ENCODE measurements at regions not wholly inside any gene's neighbourhood (a gene's known extent, or its start where the extent isn't known, plus 50 kb on each side); places are given as distances from the start of the nearest gene placed in this dataset.

DNA sequence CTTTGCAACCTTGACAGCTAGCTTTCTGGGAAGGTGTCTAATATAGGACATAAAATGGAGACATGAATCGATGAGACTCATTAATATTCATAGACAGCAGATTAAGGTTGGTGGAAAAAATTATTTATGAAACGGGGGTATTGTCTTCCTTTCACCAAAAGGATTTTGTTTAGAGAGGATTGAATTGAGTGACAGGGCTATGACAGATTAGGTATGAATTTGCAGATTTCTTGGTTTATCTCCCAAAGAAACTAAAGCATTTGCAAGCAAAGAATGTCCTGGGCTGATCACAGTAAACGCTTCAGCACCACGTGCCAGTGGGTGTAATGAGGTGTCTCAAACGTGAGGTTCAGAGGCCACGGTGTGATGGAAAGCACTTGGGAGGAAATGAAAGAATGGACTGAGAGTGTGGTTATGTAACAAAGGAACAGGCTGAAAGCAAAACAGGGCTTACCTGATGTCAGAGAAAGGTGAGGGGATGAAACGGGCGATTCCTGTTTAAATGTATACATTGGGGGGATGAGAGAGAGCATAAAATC, 329.2 kb upstream of the NPVF start:
- DNase-seq (ENCODE audit: low spot score): no peak

DNA sequence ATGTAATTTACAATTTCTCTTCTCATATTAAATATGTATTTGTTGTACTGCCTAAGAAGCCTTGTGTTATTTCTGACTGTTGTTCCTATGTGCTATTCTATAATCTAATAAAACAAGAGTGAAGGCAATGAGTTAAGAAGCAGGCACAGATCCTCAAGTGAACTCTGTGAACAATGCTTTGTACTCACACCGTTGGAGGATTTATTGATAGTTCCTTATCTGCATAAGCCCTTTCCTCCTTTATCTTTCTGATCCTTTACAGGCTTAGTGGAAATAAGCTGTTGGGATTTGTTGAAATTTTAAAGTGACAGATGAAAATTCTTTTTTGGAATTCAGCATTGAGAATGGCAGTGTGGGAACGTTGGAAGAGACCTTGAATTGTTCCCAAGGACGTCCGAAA, 329.6 kb upstream of the NPVF start:
- no peak for DNase-seq (ENCODE audit: low spot score)

DNA sequence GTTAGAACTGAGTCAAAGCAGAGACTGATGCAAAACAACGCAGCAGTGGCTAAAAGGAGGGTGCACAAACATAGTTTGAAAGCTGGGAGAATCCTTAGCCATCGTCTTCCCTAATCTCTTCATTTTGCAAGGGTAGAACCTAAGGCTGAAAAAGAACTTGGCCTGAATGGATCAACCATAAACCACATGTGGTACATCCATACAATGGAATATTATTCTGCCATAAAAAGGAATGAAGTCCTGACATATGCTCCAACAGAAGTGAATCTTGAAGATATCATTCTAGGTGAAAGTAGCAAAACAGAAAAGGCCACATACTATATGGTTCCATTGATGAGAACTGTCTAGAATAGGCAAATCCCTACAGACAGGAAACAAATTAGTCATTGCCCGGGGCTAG, 330.3 kb upstream of the NPVF start:
- DNase-seq (ENCODE audit: low spot score): no peak

DNA sequence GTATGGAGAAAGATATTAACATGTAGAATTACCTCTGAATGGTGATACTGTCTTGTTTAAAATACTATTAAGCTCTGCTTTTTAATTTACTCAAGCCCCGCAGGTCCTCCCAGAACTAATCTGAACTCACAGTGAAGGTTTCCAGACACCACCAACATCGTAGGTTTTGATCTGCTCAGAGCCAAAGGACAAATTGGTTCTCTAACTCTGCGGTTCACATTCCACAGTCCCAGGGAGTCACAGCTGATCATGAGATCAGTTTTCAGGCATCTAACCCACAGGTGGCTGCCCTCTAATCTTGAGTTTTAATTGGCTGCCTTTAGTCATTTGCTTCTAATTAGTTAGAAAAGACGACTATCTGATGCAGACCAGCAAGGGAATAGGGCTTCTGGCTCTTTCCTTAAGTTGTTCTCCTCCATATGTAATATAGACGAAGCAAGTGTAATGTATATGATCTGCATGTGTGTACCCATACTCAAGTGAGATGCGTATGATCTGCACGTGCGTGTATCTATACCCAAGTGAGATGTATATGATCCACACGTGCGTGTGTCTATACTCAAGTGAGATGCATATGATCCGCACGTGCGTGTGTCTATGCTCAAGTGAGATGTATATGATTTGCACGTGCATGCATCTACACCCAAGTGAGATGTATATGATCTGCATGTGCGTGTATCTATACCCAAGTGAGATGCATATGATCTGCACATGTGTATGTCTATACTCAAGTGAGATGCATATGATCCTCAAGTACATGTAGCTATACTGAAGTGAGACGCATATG, 331.5 kb upstream of the NPVF start:
- no peak for DNase-seq (ENCODE audit: low spot score)

DNA sequence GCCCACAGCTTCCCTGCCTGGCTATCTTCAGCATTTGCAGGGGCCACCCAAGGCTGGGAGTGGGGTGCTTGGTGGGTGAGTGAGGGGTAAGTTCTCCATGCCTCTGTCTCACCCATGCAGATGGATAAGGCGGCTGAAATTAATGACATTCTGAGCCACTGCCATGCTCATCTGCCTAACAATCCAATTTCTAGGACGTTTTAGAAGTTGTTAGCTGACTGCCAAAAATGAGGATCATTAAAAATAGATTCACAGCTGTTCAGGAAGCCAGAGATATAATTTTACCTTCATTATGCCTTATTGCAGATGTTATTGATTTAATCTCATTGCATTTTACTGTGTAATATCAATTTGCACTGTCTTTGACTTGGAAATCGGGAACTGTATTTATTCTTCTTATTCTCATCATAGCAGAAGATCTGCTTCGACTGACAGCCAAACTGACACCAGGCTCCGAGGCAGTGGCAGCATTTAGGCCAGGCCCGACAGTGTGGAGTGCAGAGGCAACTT, 334.4 kb upstream of the NPVF start:
- DNase-seq (ENCODE audit: low spot score): no peak

DNA sequence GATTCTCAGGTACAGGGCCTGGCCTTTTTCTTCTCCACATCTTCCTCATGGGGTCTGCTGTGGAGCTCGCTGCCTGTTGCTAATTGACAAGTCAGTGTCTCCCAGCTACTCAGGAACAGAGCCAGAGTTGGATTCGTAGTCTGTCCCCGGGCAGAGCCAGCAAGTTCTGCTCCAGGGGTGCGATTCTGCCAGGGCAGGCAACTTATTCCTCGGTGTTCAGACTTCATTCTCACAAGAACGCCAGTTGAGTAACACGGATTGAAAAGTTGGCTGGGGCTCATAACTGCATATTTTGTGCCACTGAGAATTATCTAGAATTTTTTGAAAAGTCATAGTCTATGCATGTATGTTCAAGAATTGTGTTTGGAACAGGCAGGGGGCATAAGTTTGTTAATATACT, 336.7 kb upstream of the NPVF start:
- no peak for DNase-seq (ENCODE audit: low spot score)

DNA sequence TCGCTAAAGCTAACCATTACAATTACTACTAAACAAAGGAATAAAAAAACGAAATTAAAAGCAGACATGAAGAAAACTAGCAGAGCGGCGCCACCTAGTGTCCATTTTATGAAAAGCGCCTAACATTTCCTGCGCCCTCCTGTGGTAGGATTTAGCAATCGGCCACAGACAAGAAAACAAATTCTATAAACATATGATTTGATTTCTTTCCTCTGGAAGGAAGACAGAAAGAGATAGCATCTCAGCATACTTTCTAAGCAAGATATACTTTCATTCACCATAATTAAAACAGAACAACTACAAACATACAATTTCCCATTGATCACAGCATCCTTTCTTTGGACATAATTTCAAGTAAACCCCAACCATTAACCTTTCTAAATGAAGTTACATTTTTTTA, 337.7 kb upstream of the NPVF start:
- DNase-seq (ENCODE audit: low spot score): peak; percentile 47

DNA sequence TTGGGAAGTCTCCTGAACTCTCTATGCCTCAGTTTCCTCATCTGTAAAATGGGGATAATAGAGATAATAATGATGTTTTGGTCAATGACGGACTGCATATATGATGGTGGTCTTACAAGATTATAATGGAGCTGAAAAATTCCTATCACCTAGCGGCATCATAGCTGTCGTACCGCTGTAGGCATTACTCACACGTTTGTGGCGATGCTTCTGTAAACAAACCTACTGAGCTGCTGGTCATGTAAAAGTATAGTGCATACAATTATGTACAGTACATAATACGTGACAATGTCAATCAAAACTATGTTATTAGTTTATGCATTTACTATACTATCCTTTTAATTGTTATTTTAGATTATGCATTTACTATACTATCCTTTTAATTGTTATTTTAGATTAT, 339.1 kb upstream of the NPVF start:
- no peak for DNase-seq (ENCODE audit: low spot score)

DNA sequence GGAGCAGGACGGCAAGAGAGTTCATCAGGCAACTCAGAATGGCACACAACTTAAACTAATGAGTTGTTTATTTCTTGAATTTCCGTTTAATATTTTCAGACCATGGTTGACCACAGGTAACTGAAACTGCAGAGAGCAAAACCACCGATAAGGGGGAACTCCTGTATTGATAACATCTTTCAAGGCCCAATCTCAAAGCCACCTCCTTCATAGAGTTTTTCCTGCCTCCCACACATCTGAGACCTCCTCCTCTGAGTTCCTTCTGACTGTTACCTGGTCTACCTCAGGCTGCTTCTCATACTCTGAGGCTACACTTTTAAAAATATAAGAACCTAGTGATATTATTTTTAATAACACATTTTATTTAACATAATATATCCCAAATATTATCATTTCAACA, 341.5 kb upstream of the NPVF start:
- no peak for DNase-seq (ENCODE audit: low spot score)

DNA sequence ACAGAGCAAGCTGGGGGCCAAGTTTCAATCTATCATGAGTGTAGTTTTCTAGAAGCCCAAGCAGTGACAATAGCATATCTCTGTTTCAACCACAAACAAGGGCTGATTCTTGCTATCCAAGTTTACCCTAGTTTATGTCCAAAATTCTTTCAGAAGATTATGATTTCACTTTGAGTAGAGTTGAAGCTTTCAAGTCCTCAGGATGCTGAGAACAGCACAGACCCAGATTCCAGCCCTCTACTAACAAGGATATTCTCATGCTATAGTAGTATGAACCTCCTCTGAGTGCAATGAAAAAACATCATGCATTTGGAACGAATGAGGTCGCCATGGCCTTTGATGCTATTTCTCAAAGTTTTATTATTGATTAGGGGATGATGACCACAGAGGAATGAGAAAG, 344.1 kb upstream of the NPVF start:
- no peak for DNase-seq (ENCODE audit: low spot score)

DNA sequence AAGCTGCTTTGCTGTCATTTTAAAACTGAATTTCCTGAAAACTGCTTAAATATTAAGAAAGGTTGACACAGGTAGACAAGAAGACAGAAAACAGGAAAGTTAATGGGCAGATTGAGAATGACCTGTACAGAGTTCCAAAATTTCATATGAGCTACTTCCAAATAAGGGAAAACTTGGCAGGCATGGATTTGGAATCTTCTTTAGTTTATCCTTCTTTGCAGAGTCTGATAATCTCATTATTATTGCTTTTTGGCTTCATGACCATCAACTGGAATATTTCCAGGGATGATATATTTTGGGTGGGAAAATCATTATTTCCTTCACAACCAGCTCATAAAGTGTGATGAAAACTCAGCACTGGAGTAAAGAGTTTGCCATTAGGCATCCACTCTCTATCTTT, 346.5 kb upstream of the NPVF start:
- DNase-seq (ENCODE audit: low spot score): no peak

DNA sequence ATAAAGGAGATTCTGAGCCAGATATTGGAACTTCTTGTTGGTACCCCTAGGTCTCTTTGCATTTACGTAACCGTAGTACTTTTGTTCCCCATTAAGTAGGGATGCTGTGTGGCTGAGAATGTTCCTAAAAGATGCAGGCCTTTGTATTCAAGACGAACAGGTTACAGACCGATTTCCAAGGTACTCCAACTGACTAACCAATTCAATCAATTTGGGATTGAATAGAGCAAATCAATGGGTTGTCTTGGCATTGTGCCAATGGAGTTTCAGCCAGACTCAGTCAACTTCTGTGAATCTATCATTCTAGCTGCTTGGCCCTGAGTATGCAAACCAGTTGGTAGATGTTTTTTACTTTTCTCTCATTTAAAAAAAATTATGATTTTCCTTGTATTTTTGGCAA, 347.3 kb upstream of the NPVF start:
- DNase-seq (ENCODE audit: low spot score): no peak

DNA sequence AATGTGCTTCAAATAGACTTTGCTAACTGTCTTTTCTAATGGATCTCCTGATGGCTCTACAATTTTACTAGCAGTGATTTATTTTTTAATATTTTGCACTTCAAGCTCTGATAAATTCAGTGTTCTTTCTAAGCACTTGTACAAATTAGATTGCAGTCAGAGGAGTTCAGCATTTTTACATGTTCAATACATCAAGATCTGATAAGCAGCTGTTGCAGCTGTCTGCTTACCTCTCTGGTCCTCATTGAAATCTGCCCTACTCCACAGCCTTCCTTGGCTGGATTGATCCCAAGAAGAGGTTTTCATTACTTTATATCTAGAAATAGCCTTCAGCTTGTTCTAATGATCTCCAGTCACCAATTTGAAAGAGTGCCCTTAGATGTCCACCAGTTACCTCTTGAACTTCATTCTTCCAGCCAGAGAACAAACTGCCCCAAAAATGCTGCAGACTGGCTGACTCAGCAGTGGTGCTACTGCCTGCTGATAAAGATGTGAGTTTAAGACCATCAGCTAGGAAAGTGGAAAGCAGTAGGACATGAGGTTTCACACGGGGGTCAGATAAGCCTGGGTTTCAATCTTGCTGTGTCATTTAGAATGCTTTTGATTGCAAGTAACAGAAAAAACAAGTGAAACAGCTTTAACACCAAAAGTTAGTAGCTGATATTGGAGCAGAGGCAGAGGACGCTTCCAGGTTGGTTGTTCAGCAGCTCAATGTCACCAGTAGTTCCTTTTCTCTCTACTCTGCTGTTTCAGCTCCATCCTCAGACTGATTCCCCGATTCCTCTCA, 350.9 kb upstream of the NPVF start:
- no peak for DNase-seq (ENCODE audit: low spot score)

DNA sequence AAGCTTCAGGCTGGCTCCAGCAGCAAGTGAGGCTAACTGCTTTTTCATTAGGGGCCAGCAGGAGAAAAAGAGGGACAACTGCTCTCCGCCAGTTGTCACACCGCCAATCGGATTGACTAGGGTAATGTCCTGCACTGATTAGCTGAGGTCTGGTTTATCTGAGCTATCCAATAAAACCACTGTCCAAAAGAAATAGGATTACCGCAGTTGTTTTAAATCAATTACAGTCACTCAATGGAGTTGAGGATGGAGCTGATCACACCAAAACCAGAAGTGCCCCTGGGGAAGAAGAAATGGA, 351.4 kb upstream of the NPVF start:
- no peak for DNase-seq (ENCODE audit: low spot score)

DNA sequence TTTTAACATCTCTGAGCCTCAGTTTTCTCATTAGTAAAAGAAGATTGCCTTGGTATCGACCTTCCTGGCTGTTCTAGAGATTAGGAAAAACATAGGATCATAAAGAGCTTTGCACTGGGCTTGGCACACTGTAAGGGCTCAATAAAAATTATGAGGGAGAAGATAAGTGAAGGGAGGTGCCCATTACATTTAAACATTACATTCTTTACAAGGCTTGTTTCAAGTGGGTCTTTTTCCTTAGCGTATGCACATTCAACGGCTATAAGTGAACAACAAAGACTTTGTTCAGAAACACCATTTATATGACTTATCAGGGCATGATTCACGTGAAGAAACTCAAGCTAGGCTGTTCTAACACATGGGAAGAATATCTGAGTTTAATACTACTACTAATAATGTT, 351.9 kb upstream of the NPVF start:
- no peak for DNase-seq (ENCODE audit: low spot score)

DNA sequence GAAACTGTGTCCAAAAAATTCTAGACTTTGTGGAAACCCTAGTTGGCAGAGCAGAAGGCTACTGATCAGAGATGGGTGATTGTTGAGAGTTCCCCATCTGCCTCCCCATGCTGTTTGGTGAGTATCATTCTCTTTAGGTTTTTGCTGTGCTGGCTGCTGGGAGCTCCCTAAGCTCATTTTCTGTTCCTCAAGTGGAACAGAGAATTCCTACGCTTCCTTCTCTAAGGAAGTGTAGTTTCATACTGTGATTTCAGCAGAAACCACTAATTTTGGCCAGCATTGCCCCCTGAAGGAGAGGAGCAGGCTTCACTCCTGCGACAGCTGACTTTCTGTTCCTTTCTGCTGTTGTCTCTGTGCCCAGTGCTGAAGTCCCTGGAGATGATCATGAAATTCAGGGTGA, 355.3 kb upstream of the NPVF start:
- peak; percentile 21 for DNase-seq (ENCODE audit: low spot score)

DNA sequence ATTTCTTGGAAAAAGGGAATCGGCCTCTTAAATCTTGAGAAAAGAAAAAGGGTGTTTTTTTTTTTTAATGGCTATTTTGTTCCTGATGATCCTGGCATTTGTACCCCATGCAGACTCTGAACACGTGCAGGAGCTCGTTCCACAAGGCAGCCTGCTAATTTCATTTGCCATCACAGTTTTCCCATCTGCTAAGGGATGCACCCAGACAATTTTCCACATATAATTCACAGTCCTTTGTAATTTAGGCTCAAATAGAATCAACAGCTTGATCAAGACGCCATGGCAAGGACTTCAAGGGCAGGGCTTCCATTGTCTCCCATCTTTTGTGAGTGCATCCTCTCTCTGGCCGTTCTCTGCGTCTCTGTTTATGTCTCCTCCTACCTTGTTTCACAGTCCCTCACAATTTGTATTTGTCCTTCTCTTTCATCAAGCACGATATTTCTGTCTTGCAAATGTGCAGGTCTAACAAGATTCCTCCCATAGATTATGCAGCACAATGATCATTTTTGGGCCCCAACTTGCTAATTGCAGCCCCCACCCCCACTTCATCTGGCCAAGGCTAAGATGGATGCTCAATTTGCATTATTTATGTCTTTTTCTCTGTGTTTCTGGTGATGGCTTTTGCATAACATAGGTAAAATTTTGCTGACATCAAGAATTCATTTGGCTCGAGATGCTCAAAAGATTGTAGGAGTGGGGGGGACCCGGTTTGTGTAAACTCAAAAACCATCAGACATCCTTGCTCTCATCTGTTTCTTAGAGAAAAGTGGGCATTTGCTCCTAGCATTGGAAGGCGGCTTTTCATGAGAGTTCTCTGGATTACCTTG, 356.0 kb upstream of the NPVF start:
- DNase-seq (ENCODE audit: low spot score): no peak

DNA sequence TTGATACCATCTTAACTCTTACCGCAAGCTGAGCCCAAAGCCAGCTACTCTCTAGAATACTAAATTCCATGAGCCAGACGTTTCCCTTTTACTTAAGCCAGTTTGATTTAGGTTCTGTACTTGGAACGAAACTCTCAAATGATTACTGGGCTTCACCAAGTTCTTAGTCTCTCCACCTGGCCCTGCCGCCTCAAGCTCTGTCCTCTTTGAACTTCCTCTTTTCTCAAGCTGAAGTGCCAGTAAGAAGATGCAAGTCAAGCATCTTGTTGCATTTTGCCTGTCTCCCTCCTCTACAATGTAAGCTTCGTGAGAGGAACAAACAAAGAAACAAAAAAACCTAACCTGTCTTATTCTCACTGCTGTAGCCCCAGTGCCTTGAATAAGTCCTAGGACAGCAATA, 358.2 kb upstream of the NPVF start:
- DNase-seq (ENCODE audit: low spot score): no peak

DNA sequence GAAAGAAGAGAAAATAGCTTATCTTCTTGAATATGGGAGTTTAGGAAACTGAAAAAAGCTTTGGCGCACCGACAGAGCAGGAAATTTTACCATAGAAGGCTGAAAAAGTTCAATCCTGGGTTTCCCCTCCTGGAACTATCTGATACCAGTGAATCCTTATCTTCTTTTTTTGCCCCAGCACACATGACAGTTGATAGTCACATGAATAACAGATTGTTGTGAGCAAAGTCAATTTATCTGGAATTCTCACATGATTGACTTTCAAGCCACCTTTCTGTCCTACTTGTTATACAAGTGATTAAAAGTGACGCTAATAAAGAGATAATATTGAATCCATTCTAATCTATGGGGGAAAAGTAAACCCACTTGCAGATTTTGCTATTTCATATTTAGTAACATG, 365.8 kb upstream of the NPVF start:
- no peak for DNase-seq (ENCODE audit: low spot score)

DNA sequence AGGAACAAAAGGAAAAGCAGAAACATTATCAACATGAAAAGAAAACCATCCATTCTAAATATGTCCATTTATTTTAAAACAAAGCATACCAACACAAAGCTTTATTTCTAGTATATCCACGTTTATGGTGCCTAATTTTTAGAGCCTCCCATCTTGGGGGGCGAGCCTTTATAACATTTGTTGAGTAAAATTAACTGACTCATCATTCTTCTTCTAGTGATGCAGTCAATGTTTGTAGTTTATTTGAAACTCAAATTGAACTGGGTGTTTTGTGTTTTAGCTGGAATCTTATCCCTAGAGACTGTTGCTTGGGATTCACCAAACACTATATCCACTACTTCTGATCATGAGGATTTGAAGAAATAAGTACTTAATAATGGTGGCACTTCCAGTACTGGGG, 366.4 kb upstream of the NPVF start:
- DNase-seq (ENCODE audit: low spot score): no peak

DNA sequence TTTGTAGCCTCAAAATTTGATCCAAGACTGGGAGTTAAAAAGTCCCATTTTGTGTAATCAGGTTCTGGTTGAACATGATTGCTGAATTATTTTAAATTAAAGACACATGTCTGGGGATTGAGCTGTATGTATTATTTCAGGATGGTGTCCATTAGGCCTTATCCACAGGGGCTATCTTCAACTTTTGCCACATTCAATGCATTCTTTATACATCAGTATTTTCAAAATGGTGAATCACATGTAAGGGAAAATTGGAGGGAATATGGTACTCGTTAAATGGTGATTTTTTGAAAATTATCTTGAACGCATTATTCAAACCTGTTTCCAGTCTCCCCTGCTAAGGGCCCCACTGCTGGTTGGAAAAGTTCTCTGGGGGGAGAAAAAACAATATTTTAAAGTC, 367.7 kb upstream of the NPVF start:
- no peak for DNase-seq (ENCODE audit: low spot score)

DNA sequence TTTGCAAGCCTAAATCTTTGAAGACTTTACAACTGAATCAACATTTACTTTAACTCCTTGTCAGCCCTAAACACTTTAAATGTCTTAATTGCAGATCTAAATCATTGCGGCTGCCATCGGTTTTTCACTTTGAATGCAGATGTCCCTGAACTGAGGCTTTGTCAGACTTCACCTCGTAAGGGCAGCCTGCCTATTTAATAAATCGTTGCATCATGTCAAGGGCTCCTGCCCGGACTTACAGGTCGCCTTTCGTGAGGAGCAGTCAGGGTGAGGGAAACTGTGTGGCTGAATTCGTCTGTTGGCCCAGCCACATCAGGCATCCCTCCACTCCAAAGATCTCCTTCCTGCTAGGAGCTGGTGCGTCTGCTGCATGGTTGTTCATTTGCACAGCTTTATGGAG, 368.2 kb upstream of the NPVF start:
- DNase-seq (ENCODE audit: low spot score): no peak

DNA sequence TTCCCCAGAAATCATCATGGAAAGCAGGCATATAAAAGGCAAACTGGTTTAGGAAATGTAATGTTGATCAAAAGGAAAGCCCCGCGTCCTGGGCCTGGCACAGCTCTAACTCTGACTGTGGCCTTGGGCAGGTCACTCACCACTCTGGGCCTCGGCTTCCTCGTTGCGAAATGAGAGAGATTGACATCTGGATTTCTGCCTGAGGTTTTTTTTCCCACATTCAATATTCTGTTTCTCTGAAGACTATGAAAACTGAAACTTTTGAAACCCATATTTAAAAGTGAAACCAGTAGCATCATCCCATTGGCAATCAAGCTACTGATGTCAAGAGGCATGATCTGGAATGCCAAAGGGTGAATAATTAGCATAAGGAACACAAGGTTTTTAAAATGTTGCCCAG, 369.7 kb upstream of the NPVF start:
- DNase-seq (ENCODE audit: low spot score): no peak
